ENCODE measurements at regions not wholly inside any gene's neighbourhood (a gene's known extent, or its start where the extent isn't known, plus 50 kb on each side); places are given as distances from the start of the nearest gene placed in this dataset.

GRCh38 chr2:217738061-217738460 lies 264.7 kb downstream of the TNS1 start:
- TF ChIP-seq TAF1 (IDR thresholded peaks at IDR 0.05; ENCODE audit: borderline replicate concordance, low read depth, low read length) (no peak), RFX5 (IDR thresholded peaks at IDR 0.05; ENCODE audit: low read length) (no peak), POLR2AphosphoS5 (IDR thresholded peaks at IDR 0.05; ENCODE audit: low read depth, low read length) (no peak), ELF1 (IDR thresholded peaks at IDR 0.05) (no peak), CTCF (IDR thresholded peaks at IDR 0.05) (no peak), USF1 (IDR thresholded peaks at IDR 0.05; ENCODE audit: borderline replicate concordance, low read depth) (no peak), RCOR1 (IDR thresholded peaks at IDR 0.05; ENCODE audit: low read length) (no peak), FOSL2 (IDR thresholded peaks at IDR 0.05; ENCODE audit: borderline replicate concordance, low read depth) (no peak), GABPA (IDR thresholded peaks at IDR 0.05; ENCODE audit: low read depth) (no peak), USF2 (IDR thresholded peaks at IDR 0.05; ENCODE audit: borderline replicate concordance, low read depth, low read length) (no peak), YY1 (IDR thresholded peaks at IDR 0.05; ENCODE audit: low read depth) (no peak), FOXM1 (IDR thresholded peaks at IDR 0.05; ENCODE audit: low read depth) (no peak)
